ENCODE measurements at regions not wholly inside any gene's neighbourhood (a gene's known extent, or its start where the extent isn't known, plus 50 kb on each side); places are given as distances from the start of the nearest gene placed in this dataset.

GRCh38 chr6:53199765-53200164 is 51.1 kb upstream of the GCM1 start:
- TF ChIP-seq EZH2 (IDR thresholded peaks at IDR 0.05; ENCODE audit: borderline replicate concordance, low read length) = no peak
- TF ChIP-seq CTCF (IDR thresholded peaks at IDR 0.05; ENCODE audit: low read length) = no peak
